A673 (cell line): ENCODE measurements at regions not wholly inside any gene's neighbourhood (a gene's known extent, or its start where the extent isn't known, plus 50 kb on each side); places are given as distances from the start of the nearest gene placed in this dataset.

ENCODE experiments used
- BruUV-seq: library from RNA; stranded (reverse); fragments of 400-500 nt; replicated peaks from 2 replicates; lab custom pipeline; 2021; lab: Mats Ljungman, UMichigan
- CTCF ChIA-PET: fragments of 300-600 bp; sonication (Branson Sonifier 250); formaldehyde crosslinking; loops from one replicate; lab custom pipeline; 2022; ENCODE audit warnings: antibody characterized with exemption; lab: Charles Lee
- POLR2A ChIA-PET: fragments of 300-600 bp; sonication (Branson Sonifier 250); formaldehyde crosslinking; loops from one replicate; lab custom pipeline; 2022; ENCODE audit warnings: antibody characterized with exemption; ENCODE audit not compliant: low non-redundant PET; lab: Charles Lee
- DNase-seq: peaks from one replicate; pipeline ENCODE4 v3.0.0-alpha.2; 2015; ENCODE audit warnings: low spot score
- H3K27ac ChIP-seq: fragments of 200-600 bp; sonication (generic); 2 replicates; pipeline ENCODE4 v1.5.1; 2016; ENCODE audit warnings: mixed run types, low read depth, mild to moderate bottlenecking, mixed read lengths, antibody characterized with exemption, low read length; ENCODE audit not compliant: poor library complexity, severe bottlenecking
- H3K27me3 ChIP-seq: fragments of 200-600 bp; sonication (generic); replicated peaks from 2 replicates; pipeline ENCODE4 v1.6.1; 2017; ENCODE audit warnings: mixed run types, low read depth, mild to moderate bottlenecking, mixed read lengths, antibody characterized with exemption, low read length; ENCODE audit not compliant: insufficient read depth, poor library complexity
- H3K36me3 ChIP-seq: fragments of 200-600 bp; sonication (generic); 2 replicates; pipeline ENCODE4 v1.6.1; 2016; ENCODE audit warnings: mixed run types, mild to moderate bottlenecking, mixed read lengths, antibody characterized with exemption, low read length; ENCODE audit not compliant: insufficient read depth, poor library complexity, severe bottlenecking
- H3K4me1 ChIP-seq: fragments of 200-600 bp; sonication (generic); 2 replicates; pipeline ENCODE4 v1.6.1; 2017; ENCODE audit warnings: mixed run types, mild to moderate bottlenecking, mixed read lengths, antibody characterized with exemption, low read length; ENCODE audit not compliant: insufficient read depth, poor library complexity, severe bottlenecking
- H3K4me3 ChIP-seq: fragments of 200-600 bp; sonication (generic); 2 replicates; pipeline ENCODE4 v1.5.1; 2016; ENCODE audit warnings: low read depth, mixed run types, mild to moderate bottlenecking, mixed read lengths, low read length; ENCODE audit not compliant: poor library complexity, severe bottlenecking
- H3K9me3 ChIP-seq: fragments of 200-600 bp; sonication (generic); 2 replicates; pipeline ENCODE4 v1.6.1; 2016; ENCODE audit warnings: mixed run types, low read depth, mild to moderate bottlenecking, mixed read lengths, antibody characterized with exemption, low read length; ENCODE audit not compliant: poor library complexity, severe bottlenecking
- CTCF ChIP-seq: fragments of 300-800, 200-600 bp; sonication (generic); conservative IDR thresholded peaks from 2 replicates; pipeline ENCODE4 v1.5.1; 2017; ENCODE audit warnings: low read depth, mild to moderate bottlenecking, antibody characterized with exemption, low read length, moderate library complexity, mixed read lengths
- EZH2 ChIP-seq: fragments of 200-600 bp; sonication (generic); IDR thresholded peaks from 2 replicates; pipeline ENCODE4 v1.6.1; 2017; ENCODE audit warnings: borderline replicate concordance, low read depth, mild to moderate bottlenecking, mixed read lengths, antibody characterized with exemption, low read length; ENCODE audit not compliant: poor library complexity, severe bottlenecking
- intact Hi-C: fragments of 100-400 bp; cut with micrococcal nuclease; formaldehyde crosslinking; loops from one replicate; pipeline ENCODE4 v1.10.0; 2022; ENCODE audit not compliant: unreplicated experiment

DNA sequence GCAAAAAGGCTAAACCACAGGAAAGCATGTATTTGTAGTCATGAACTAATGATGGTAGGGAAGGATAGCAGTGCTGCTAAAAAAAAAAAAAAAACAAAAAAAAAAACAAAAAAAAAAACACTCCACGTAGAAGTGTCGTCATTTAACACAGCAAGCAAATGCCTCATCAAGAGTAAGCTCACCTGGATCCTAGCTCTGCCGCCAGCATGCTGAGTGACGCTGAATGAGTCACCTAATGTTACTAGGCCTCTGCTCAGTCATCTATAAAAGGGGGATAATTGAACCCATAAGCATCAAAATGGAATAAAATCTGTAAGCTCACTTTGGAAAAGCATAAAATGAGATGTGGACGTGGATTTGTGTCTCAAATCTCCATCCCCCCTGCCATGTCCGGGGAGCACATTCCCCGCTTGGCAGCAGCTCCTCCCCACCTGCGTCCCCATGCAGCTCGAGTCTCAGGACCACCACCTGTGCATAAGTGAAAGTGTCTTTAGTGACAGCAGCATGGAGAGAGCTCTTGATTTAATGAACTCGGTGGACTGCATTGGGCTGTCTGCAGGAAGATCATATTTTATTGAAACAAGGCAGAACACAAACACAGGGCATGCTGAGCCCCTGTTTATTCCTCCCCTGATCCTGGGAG, 427.5 kb downstream of the LRATD1 start:
- POLR2A ChIA-PET, result no interaction called here
- intact Hi-C loops, result loop anchor here (2.0 kb wide), 1 partner anchor 31 kb away; no protein-coding TSS in a partner anchor
- Histone ChIP-seq H3K4me1 (no peaks in the 10 kb centered on the region), H3K27me3 (peaks cover 7% of the 10 kb centered on the region), H3K4me3 (no peak overlapping the region), H3K9me3 (no peaks in the 10 kb centered on the region), H3K27ac (no peak overlapping the region), H3K36me3 (no peaks in the 10 kb centered on the region)
- DNase-seq, result no peak
- CTCF ChIA-PET, result interaction anchor here (0.8 kb wide), 1 partner anchor 785 kb away, joined by 9 read pairs; no protein-coding TSS in a partner anchor
- no TSS peak for BruUV-seq
- no peak for TF ChIP-seq CTCF
- no peak for TF ChIP-seq EZH2

DNA sequence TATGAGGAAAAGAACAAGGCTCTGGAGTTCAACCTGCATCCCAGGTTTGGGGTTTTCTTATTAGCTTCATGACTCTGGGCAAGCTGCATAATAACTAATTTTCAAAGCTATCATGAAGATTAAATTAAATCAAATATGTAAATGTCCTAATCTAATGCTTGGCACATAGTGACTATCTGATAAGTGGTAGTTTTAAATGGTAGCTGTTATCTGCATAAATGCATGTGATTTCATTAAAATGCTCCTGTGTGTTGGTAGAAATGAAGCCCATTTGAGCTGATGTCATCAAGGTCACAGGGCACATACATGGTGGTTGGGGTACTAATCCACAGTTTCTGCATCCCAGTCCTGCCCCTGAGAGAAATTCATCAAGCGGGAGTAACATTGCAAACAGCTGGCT, 428.8 kb downstream of the LRATD1 start:
- intact Hi-C loops, result no loop called here
- POLR2A ChIA-PET, result no interaction called here
- Histone ChIP-seq H3K27me3 (no peaks in the 10 kb centered on the region), H3K4me1 (no peaks in the 10 kb centered on the region), H3K27ac (no peak overlapping the region), H3K9me3 (no peaks in the 10 kb centered on the region), H3K4me3 (no peak overlapping the region), H3K36me3 (no peaks in the 10 kb centered on the region)
- no peak for DNase-seq
- CTCF ChIA-PET, result no interaction called here
- TF ChIP-seq CTCF (no peak), EZH2 (no peak)
- BruUV-seq, result no TSS peak

- no peaks in the 10 kb centered on the region for H3K36me3 ChIP-seq
- ChIA-PET CTCF (no interaction called here), POLR2A (no interaction called here)
- no TSS peak for BruUV-seq
- intact Hi-C loops, result no loop called here
- no peaks in the 10 kb centered on the region for H3K4me1 ChIP-seq
- no peak for TF ChIP-seq EZH2
- no peak for TF ChIP-seq CTCF
- no peak for DNase-seq
- H3K27ac ChIP-seq, result no peak overlapping the region
- no peak overlapping the region for H3K4me3 ChIP-seq
- H3K9me3 ChIP-seq, result no peaks in the 10 kb centered on the region
- H3K27me3 ChIP-seq, result no peaks in the 10 kb centered on the region
Observed at GRCh38 chr2:15066138-15066537, 433.6 kb downstream of the LRATD1 start.
